ENCODE measurements at regions not wholly inside any gene's neighbourhood (a gene's known extent, or its start where the extent isn't known, plus 50 kb on each side); places are given as distances from the start of the nearest gene placed in this dataset.

DNA sequence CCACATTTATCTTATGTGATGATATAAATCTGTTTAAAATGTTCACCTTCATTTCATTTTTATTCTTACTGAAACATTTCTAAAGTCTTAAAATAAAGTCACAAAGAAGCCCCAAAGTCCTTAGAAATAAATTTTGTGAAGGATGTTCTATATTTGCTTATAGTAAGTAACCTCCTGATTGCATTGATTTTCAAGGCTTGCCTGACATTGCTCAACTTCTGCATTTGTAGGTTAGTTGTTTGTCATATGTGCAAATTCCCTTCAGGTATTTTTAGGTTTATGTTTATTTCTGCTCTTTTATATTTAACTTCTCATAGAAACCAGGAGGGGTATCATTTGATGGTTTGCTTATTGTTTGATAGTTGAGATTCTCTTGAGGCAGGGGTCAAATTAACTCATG lies 417.8 kb downstream of the ARL4A start:
- TF ChIP-seq, protein P1, sequence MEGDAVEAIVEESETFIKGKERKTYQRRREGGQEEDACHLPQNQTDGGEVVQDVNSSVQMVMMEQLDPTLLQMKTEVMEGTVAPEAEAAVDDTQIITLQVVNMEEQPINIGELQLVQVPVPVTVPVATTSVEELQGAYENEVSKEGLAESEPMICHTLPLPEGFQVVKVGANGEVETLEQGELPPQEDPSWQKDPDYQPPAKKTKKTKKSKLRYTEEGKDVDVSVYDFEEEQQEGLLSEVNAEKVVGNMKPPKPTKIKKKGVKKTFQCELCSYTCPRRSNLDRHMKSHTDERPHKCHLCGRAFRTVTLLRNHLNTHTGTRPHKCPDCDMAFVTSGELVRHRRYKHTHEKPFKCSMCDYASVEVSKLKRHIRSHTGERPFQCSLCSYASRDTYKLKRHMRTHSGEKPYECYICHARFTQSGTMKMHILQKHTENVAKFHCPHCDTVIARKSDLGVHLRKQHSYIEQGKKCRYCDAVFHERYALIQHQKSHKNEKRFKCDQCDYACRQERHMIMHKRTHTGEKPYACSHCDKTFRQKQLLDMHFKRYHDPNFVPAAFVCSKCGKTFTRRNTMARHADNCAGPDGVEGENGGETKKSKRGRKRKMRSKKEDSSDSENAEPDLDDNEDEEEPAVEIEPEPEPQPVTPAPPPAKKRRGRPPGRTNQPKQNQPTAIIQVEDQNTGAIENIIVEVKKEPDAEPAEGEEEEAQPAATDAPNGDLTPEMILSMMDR (conservative IDR thresholded peaks at IDR 0.05; ENCODE audit: low read depth, low read length) = no peak
- no peak for TF ChIP-seq EZH2 (IDR thresholded peaks at IDR 0.05; ENCODE audit: borderline replicate concordance, low read depth, low read length, poor library complexity, severe bottlenecking)
